ENCODE measurements at regions not wholly inside any gene's neighbourhood (a gene's known extent, or its start where the extent isn't known, plus 50 kb on each side); places are given as distances from the start of the nearest gene placed in this dataset.
A peak's percentile ranks its signal among the peaks of the same experiment; 100 is the strongest.

DNA sequence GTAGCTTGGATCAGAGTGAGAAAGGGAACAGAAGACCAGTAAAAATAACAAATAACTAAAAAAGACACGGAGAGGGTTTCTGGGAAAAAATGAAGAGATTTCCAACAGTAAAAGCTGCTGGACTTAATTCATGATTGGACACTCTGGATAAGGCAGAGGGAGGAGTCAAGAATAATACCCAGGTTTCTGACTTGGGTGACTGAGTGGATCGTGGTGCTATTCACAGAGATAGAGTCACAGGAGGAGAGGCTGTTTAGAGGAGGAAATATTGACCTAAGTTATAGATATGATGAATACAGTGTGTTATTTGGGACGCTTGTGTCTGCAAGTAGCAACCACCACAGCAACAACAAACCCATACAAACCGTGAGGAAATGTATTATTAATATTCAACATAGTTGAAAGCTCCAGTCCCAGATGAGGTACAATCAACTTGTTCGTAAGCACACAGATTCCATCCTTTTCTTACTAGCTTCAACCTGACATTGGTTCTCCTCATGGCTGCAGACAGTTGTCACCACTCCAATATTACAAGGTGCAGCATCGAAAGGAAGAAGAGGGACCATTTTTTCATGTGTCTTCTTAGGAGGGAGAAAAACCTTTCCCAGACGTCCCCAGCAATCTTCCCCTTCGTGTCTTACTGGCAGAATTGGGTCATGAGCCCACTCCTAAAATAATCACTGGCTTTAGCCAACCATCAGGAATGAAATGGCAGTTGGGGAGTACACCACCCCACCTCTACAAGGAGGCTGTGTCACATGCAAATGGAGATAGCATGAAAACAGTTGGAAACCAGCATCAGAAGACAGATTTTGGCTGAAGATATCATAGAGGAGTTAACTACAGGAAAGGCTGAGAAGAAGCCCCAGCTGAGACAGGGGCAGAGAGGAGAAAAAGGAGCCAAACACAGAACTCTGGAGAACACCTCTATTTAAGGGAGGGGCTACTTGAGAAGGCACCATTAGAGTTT is 387.8 kb downstream of the SHQ1 start:
- ATAC-seq (no peak), DNase-seq (no peak)
- intact Hi-C loops (cut with DNase I, micrococcal nuclease) = no loop called here

DNA sequence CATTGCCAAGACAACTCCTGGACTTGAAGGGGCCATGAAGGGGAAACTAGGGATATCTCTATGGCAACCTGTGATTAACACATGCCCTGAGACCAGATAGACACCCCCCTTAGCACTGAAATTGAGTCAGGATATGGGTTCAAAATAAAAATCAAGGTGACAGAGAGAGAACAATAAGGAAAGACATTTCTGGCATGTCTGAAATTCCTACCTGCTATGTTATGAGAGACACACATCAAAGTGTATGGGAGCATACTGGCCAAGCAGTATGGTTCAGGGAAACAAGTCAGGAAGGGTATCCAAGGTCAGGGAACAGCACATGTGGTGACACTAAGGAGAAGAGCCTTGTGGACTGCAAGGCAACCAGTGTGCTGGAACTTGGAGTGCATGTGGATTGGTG is 388.7 kb downstream of the SHQ1 start:
- DNase-seq (no peak), ATAC-seq (no peak)
- intact Hi-C loops (cut with DNase I, micrococcal nuclease) = no loop called here

DNA sequence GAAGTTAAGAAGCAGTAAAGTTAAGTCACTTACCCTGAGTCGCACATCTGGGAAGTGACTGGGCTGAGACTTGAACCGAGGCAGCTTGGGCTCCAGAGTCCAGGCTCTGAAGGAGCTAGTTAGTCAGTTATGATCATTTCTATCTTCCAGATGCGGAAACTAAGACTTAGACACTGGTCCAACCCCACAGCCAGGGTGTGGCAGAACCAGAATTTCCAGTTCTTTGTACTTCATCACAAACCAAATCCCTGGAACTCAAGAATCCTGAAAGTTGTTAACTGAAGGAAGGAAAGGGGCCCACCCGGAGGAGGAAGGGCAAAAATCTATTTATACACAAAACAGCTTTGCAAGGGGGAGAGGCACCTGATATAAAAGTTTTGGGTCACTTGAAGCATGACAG is 389.9 kb downstream of the SHQ1 start:
- intact Hi-C loops (cut with DNase I, micrococcal nuclease) = no loop called here
- ATAC-seq (peak; percentile 96), DNase-seq (peak; percentile 74 to 76)

DNA sequence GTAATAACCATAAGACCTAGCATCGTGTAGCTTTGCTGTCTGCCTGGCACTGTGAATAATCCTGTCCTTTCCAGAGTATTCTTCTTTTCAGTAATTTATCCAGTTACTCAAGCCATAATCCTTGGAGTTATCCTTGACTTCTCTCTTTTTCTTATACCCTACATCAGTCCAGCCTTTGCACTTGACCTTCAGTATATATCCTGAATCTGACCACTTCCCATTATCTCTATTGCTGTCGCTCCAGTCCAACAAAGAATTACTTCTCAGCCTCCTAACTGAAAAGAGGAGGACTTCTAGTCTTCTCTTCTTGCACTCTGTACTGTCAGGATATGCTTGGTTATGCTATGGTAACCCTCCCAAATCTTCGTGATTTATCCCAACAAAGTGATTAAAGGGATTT is 393.8 kb downstream of the SHQ1 start:
- DNase-seq (no peak), ATAC-seq (no peak)
- intact Hi-C loops (cut with DNase I, micrococcal nuclease) = no loop called here

DNA sequence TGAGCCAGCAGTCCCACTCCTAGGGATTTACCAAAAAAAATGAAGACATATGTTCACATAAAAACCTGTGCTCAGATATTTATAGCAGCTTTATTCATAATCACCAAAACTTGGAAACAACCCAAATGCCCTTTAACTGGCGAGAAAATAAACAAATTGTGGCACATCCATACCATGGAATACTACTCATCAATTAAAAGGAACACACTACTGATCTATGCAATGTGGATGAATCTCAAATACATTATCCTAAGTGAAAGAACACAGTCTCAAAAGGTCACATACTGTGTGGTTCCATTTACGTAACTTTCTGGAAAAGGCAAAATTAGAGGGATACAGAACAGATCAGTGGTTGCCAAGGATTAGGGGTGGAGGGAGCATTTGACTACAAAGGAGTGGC is 394.5 kb downstream of the SHQ1 start:
- DNase-seq (no peak), ATAC-seq (no peak)
- intact Hi-C loops (cut with DNase I, micrococcal nuclease) = no loop called here

DNA sequence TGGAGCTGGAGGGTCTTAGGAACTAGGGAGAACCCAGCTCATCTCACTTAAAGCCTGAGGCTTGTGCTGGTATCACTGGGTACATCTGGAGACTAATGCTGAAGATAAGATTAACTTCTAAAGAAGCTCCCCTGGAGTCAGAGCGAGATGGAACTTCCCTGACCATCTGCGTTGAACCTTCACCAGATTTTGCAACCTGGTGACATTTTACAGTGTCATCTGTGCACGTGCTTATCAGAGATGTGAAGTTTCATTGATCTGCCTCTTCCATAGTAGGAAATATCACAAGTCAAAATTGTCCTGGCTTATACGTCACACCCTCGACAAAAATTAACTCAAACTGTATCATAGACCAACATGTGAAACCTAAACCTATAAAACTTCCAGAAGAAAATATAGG is 395.5 kb downstream of the SHQ1 start:
- DNase-seq = no peak
- ATAC-seq = peak; percentile 43
- intact Hi-C loops (cut with DNase I, micrococcal nuclease) = no loop called here

DNA sequence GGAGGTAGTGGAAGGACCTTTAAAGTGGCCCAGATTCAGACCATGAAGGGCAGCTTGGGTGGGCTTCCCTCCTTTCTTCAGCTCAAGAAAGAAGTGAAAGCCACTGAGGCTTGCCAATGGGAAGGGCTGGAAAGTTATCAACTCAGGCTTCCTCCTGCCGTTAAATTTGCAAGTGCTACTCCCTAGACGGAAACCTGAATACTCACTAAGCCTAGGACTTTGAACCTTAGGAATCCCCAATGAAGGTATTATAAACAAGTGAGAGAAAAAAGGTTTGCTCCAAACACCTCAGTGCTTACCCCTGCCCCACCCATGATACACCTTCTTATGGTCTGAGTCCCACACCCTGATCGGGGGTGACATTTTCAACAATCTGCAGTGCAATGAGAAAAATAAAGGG is 396.4 kb downstream of the SHQ1 start:
- no peak for DNase-seq
- peak; percentile 62 for ATAC-seq
- intact Hi-C loops (cut with DNase I, micrococcal nuclease) = no loop called here

DNA sequence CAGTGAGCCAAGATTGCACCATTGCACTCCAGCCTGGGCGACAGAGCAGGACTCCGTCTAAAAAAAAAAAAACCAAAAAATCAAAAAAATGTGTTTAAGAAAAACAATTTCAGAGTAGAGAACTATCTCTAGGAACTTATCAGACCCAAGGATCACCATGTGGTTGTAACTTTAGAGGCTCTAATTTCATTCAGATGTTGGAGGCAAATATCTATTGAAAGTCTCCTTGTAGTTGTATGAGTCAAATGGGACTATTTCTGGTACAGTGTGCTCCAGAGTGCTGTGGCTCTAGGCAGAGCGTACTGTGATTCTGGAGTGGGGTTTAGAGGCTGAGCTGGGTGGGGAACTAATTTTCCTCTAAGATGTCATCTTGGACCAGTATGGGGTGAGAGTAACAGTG is 398.7 kb downstream of the SHQ1 start:
- ATAC-seq (no peak), DNase-seq (no peak)
- intact Hi-C loops (cut with DNase I, micrococcal nuclease) = no loop called here

DNA sequence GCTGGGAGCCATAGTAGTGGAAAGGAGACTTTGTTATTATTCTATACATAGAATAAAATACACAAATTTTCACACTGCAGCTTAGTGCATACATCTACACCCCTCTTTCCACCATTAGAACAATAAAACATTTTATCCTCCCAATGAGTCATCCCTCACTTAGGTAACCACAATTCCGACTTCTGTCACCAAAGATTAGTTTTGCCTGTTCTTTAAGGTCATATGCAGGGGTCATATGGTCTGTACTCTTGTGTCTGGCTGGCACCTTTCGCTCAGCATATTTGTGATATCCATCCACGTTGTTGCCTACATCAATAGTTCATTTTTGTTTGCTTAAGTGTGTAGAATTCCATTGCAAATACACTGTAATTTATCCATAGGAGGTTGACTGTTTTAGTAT is 399.4 kb downstream of the SHQ1 start:
- intact Hi-C loops (cut with DNase I, micrococcal nuclease) = no loop called here
- no peak for DNase-seq

DNA sequence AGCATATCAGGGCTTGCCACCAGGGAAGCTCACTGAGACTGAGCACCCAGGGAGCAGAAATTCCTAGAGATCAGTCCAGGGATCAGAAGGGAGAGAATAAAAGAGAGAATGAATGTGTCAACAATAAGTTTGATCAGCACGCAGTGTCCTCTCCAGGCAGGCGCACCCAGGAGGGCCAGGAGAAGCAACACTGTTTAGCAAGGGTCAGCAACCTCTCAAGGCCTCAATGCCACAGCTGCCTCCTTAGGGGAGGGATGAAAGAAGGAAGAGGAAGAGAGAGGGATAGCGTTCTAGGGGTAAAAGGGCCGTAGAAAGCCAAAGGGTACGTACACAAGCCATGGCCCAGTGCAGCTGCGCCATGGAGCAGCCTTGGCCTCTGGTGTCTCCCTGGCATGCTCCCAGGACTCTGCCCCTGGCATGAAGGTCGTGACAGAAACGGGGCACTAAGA is 399.8 kb downstream of the SHQ1 start:
- no peak for ATAC-seq
- no peak for DNase-seq
- intact Hi-C loops (cut with DNase I, micrococcal nuclease) = no loop called here

More for the DNA sequence above, 399.4 kb downstream of the SHQ1 start:
- ATAC-seq = no peak

DNA sequence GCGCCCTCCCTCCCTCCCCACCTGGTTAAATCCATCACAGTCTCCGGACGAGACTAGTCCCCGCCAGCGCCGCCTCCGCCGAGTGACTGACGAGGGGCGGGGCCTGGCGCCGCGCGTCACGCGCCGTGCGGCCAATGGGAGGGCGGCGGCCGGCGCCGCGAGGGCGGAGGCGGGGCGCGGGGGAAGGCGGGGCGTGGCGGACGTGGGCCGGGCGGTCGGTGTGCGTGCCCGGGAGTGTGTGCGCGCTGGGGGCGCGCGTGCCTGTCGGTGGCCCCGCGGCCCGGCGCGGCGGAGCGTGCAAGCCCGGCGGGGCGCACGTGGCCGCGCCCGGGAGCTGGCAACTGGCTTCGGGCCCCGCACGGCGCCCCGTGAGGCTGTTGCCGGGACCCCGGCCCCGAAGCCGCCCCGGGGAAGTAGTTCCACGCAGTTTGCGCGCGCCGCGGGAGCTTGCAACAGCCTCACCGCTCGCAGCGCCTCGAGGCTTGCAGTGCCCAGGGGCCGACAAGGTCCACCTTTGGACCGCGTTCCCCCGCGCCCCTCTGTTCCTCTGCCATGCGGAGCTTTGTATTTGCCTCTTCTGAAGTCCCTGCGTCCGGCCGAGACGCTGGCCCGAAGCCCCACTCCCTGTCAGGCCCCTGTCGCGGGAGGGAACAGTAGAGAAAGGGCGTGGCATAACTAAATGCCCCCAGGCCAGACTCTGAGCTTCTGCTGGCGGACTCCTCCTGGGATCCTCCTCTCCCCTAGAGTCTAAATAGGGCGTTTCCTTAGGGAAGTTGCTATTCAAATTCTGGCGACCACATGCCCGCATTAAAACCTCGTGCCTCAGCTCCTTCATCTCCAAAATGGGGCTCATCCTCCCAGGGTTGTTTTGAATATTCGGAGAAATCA is 400.9 kb downstream of the SHQ1 start:
- peak; percentile 91 for ATAC-seq
- DNase-seq = peak; percentile 89 to 95
- intact Hi-C loops (cut with DNase I, micrococcal nuclease) = no loop called here

DNA sequence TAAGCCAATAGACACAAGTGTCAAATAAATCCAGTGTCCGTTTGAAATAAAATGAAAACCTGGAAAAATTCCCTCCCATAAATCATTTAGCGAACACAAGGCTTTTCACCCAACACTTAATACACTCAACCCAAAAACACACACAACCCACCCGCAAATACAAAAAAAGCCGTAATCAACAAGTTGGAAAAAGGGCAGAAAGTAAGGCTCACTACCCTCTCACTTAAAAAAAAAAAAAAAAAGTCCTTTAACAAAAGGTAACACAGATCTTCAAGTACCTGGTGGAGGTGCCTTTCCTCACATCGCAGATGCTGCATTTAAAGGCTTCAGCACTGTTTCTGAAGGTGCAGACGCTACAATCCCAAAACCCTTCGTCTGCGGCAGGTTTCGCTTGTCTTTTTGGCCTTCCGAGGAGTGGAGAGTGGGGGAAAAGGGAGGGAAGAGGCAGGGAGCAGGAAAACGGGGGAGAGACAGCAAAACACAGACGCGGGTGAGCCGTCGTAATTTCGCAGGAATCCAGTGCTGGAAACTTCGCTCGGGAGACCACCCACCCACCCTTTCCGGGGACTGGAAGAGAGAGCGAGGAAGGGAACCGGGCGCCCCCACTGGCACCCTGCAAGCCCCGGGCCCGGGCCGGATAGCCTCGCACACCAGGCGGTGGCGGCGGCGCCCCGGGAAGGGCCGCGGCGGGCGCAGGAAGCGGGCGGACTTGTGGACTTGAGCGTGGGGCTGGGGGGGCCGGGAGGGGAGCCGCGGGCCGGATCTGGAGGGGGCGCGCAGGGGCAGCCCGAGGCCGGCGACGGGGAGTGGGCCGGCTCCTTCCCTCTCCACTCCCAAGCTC is 401.8 kb downstream of the SHQ1 start, which contains the start of gene RYBP:
Gene RYBP (minus strand): TSS at position 404 of the 841 bp plus-strand sequence.
- intact Hi-C loops (cut with DNase I, micrococcal nuclease) = no loop called here
- no peak for DNase-seq
- ATAC-seq = peak; percentile 69

DNA sequence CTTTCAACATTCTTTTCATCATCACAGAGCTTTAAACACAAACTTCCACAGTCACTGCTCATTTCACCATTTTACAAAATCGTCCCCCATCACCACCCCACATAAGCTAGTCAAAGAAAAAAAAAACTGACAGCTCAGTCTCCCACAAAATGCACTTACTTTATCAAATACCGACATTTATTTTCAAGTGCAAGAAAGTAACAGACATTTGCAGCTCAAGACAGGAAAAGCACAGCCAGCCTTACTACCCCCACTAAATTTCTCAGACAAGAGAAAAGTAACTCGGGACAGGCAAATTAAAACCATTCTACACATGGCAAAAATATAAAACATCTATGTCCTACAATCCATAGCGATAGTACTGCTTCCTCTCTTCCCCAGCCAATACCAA is 402.4 kb downstream of the SHQ1 start:
- no peak for ATAC-seq
- intact Hi-C loops (cut with DNase I, micrococcal nuclease) = no loop called here
- no peak for DNase-seq

DNA sequence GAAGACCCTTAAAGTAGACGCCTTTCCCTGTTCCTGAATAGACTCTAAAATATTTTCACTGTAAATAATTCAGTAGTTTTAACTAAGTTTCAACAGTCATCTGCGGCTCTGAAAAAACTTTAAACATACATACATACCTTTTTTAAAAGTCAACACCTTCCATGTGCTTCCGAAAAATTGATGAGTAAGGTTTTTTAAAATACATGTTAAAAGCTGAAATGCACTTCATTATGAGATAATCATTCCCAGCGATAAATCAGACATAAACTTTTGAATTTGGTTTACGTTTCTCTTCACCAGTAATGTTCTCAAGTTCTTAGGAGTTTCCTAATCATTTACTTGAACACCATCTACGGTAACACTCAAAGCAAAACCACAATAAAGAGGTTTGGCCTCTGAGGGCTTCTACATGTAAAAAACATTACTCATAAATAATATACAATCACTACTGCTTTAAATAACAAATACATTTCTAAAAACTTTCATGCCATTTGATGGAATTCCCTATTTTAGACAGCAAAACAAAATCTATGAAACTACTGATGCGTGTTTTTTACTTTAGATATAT is 403.5 kb downstream of the SHQ1 start:
- intact Hi-C loops (cut with DNase I, micrococcal nuclease) = no loop called here
- no peak for ATAC-seq

DNA sequence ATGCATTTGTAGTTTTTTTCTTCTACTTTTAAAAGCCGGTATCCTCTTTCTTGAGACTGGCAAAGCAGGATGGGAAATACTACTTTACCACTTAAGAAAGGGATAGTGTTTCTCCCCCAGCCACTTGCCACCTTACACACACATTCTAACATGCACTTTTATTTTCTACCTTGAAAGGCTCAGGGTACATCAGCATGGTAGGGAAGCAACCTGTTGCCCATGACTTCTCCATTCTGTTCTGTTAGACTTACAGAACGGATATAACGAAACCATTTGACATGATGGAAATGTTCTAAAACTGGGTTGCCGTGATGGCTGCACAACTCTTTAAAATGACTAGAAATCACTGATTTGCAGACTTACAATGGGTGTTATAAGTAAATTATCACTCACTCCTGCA is 405.5 kb downstream of the SHQ1 start:
- DNase-seq = no peak
- intact Hi-C loops (cut with DNase I, micrococcal nuclease) = no loop called here
- ATAC-seq = no peak

More for the DNA sequence above, 403.5 kb downstream of the SHQ1 start:
- DNase-seq = no peak

DNA sequence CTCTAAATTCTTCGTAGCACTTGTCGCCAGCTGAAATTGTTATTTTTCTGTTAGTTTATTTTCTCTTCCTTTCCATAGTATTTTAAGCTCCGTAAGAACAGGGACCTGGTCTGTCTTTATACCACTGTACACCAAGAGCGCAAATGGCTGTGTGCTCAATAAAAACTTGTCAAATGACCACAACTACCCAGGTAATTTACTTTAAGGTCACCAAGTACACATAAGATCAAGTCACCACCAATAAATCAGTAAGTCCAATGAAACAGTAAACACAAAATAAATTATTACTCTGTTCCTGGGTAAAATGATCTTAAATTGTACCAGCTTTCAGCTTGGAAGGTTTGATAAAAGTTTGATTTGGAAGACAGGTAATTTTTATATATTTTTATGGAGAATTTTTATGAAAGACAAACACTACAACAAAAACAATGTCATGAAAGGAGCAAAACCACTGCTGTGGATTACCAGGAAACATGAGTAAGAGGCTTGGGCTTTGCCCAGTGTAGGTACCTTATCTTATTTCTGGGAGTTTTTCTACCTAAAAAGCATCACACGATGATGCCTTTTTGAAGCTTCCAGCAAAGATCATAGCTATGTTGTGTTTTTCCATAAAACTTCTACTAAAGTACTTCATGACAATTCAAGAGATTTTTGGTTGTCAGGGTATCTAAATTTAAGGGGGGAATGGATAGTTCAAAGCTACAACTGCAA is 406.8 kb downstream of the SHQ1 start:
- DNase-seq (no peak), ATAC-seq (peak; percentile 66)
- intact Hi-C loops (cut with DNase I, micrococcal nuclease) = no loop called here

DNA sequence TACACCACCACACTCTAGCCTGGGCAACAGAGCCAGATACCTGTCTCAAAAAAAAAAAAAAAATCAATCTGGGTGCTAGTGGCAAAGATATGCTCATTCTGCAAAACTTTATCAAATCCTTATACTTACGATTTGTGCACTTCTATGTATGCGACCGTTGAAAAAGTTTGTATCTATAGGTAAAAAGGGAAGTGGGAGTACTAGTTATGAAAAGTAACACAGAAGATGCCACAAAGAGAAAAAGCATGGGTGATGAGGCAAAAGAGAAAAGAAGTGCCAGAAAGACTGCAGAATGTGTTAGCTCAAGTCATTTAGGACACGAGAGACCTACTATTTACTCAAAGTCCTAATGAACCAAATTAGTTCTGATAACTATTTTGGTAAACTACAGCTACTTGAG is 407.8 kb downstream of the SHQ1 start:
- DNase-seq (no peak), ATAC-seq (no peak)
- intact Hi-C loops (cut with DNase I, micrococcal nuclease) = no loop called here

All from left colon (tissue), 2 donors.